CD4-positive, alpha-beta memory T cell (primary cell): ENCODE measurements at regions not wholly inside any gene's neighbourhood (a gene's known extent, or its start where the extent isn't known, plus 50 kb on each side); places are given as distances from the start of the nearest gene placed in this dataset.
"Not testable (repeated sequence)": the region's sequence is repeated elsewhere in the genome, so short reads cannot be mapped to it uniquely, and the experiment has no call there.

Experiments
- CTCF ChIA-PET: fragments of 350-600 bp; sonication (Branson Sonifier 250); formaldehyde crosslinking; loops from one replicate; lab custom pipeline; 2021; ENCODE audit warnings: inconsistent platforms; ENCODE audit not compliant: partially characterized antibody; lab: Charles Lee
- POLR2A ChIA-PET: fragments of 350-600 bp; sonication (Branson Sonifier 250); formaldehyde crosslinking; loops from one replicate; lab custom pipeline; 2021; ENCODE audit not compliant: partially characterized antibody; lab: Charles Lee
- DNase-seq, 5 donors: peaks; one replicate each; pipeline versions ENCODE4 v3.0.0 to v3.0.0-alpha.2; 2020 to 2022; ENCODE audit warnings: mixed read lengths in 1 of 5
- H3K27ac ChIP-seq: one replicate; pipeline ENCODE4 v1.7.0; 2013; ENCODE audit warnings: low read depth, low read length
- H3K27me3 ChIP-seq: 2 replicates; pipeline ENCODE4 v1.7.0; 2013; ENCODE audit warnings: mild to moderate bottlenecking, low read length, moderate library complexity; ENCODE audit not compliant: insufficient read depth
- H3K36me3 ChIP-seq: 2 replicates; pipeline ENCODE4 v1.7.0; 2013; ENCODE audit warnings: mild to moderate bottlenecking, low read length, moderate library complexity; ENCODE audit not compliant: insufficient read depth
- H3K4me1 ChIP-seq: 2 replicates; pipeline ENCODE4 v1.7.0; 2013; ENCODE audit warnings: mild to moderate bottlenecking, low read length, moderate library complexity; ENCODE audit not compliant: insufficient read depth
- H3K4me3 ChIP-seq, 2 donors: one replicate each; pipeline ENCODE4 v1.7.0; 2013; ENCODE audit warnings: low read length in 2 of 2, mild to moderate bottlenecking in 1 of 2
- H3K9me3 ChIP-seq, 2 donors: one replicate each; pipeline ENCODE4 v1.7.0; 2013; ENCODE audit warnings: low read length in 2 of 2, control low read depth in 1 of 2; ENCODE audit not compliant: control insufficient read depth in 1 of 2
- H3K27ac Mint-ChIP-seq, 7 donors: one replicate each; pipeline ENCODE4 v1.8.0; 2020 to 2021; ENCODE audit warnings: mixed read lengths in 7 of 7, mild to moderate bottlenecking in 6 of 7, inconsistent platforms in 3 of 7, moderate library complexity in 3 of 7
- H3K27me3 Mint-ChIP-seq, 2 donors: one replicate each; pipeline ENCODE4 v1.8.0; 2020 to 2021; ENCODE audit warnings: mixed read lengths in 2 of 2
- H3K36me3 Mint-ChIP-seq, 2 donors: one replicate each; pipeline ENCODE4 v1.8.0; 2020 to 2021; ENCODE audit warnings: mixed read lengths in 2 of 2, inconsistent platforms in 1 of 2, mild to moderate bottlenecking in 1 of 2
- H3K4me1 Mint-ChIP-seq, 4 donors: one replicate each; pipeline ENCODE4 v1.8.0; 2020 to 2021; ENCODE audit warnings: mixed read lengths in 4 of 4, mild to moderate bottlenecking in 1 of 4
- H3K4me3 Mint-ChIP-seq, 8 donors: one replicate each; pipeline ENCODE4 v1.8.0; 2020 to 2021; ENCODE audit warnings: mixed read lengths in 8 of 8, mild to moderate bottlenecking in 7 of 8, moderate library complexity in 6 of 8, inconsistent platforms in 3 of 8
- H3K9me3 Mint-ChIP-seq, 8 donors: one replicate each; pipeline ENCODE4 v1.8.0; 2020 to 2021; ENCODE audit warnings: mixed read lengths in 8 of 8, mild to moderate bottlenecking in 5 of 8, inconsistent platforms in 3 of 8, moderate library complexity in 1 of 8
- intact Hi-C: fragments of 100-400 bp; cut with micrococcal nuclease; formaldehyde crosslinking; loops from one replicate; pipeline ENCODE4 v1.15.1; 2023

- Mint-ChIP-seq H3K36me3 (no peaks in the 10 kb centered on the region), H3K4me1 (peaks cover 7 to 9% (median 8%) of the 10 kb centered on the region in 4 donors), H3K27me3 (peaks cover 8 to 10% of the 10 kb centered on the region in 2 donors), H3K9me3 (no peaks in the 10 kb centered on the region), H3K4me3 (no peak overlapping the region), H3K27ac (no peak overlapping the region)
- Histone ChIP-seq H3K9me3 (no peaks in the 10 kb centered on the region), H3K4me1 (peaks cover 4% of the 10 kb centered on the region), H3K27me3 (no peaks in the 10 kb centered on the region), H3K36me3 (no peaks in the 10 kb centered on the region), H3K4me3 (no peak overlapping the region), H3K27ac (no peak overlapping the region)
- intact Hi-C loops: no loop called here
- ChIA-PET POLR2A (no interaction called here), CTCF (no interaction called here)
- no peak for DNase-seq
Measured at GRCh38 chr9:117649126-117649525, 55.1 kb upstream of the TLR4 start.

GRCh38 chr9:117644932-117645636 lies 59.1 kb upstream of the TLR4 start:
- H3K27ac ChIP-seq: no peak overlapping the region
- intact Hi-C loops: no loop called here
- peak overlapping the region in 5 of 8 donors; percentile 12 to 64 (median 48) for H3K4me3 Mint-ChIP-seq
- peaks cover 4% of the 10 kb centered on the region for H3K4me1 ChIP-seq
- no peaks in the 10 kb centered on the region for H3K36me3 Mint-ChIP-seq
- peaks cover 13 to 15% of the 10 kb centered on the region in 2 donors for H3K27me3 Mint-ChIP-seq
- ChIA-PET POLR2A (no interaction called here), CTCF (interaction anchor here (1.2 kb wide), 1 partner anchor 17 kb away, joined by 3 read pairs; no protein-coding TSS in a partner anchor)
- DNase-seq: no peak
- H3K27ac Mint-ChIP-seq: peak overlapping the region in 1 of 7 donors; percentile 64
- H3K9me3 ChIP-seq: no peaks in the 10 kb centered on the region
- H3K36me3 ChIP-seq: no peaks in the 10 kb centered on the region
- H3K27me3 ChIP-seq: no peaks in the 10 kb centered on the region
- H3K4me3 ChIP-seq: no peak overlapping the region
- H3K4me1 Mint-ChIP-seq: peaks cover 7 to 9% (median 8%) of the 10 kb centered on the region in 4 donors
- H3K9me3 Mint-ChIP-seq: peaks cover 0 to 3% (median 0%) of the 10 kb centered on the region in 8 donors

GRCh38 chr9:117644133-117644931 lies 59.9 kb upstream of the TLR4 start:
- Histone ChIP-seq H3K36me3 (no peaks in the 10 kb centered on the region), H3K4me3 (no peak overlapping the region), H3K27ac (no peak overlapping the region), H3K27me3 (no peaks in the 10 kb centered on the region), H3K9me3 (no peaks in the 10 kb centered on the region), H3K4me1 (peaks cover 4% of the 10 kb centered on the region)
- peaks cover 13 to 14% of the 10 kb centered on the region in 2 donors for H3K27me3 Mint-ChIP-seq
- peak; percentile 11 to 43 (median 29) for DNase-seq
- H3K4me1 Mint-ChIP-seq: peaks cover 7 to 9% (median 8%) of the 10 kb centered on the region in 4 donors
- peak overlapping the region in 1 of 7 donors; percentile 64 for H3K27ac Mint-ChIP-seq
- CTCF ChIA-PET: interaction anchor here (1.2 kb wide), 1 partner anchor 16 kb away, joined by 3 read pairs; no protein-coding TSS in a partner anchor
- POLR2A ChIA-PET: no interaction called here
- peaks cover 0 to 3% (median 0%) of the 10 kb centered on the region in 8 donors for H3K9me3 Mint-ChIP-seq
- intact Hi-C loops: no loop called here
- peak overlapping the region in 5 of 8 donors; percentile 12 to 64 (median 48) for H3K4me3 Mint-ChIP-seq
- H3K36me3 Mint-ChIP-seq: no peaks in the 10 kb centered on the region

GRCh38 chr9:117643288-117643654 lies 60.9 kb upstream of the TLR4 start:
- no peak overlapping the region for H3K27ac Mint-ChIP-seq
- H3K36me3 Mint-ChIP-seq: no peaks in the 10 kb centered on the region
- no peak overlapping the region for H3K4me3 Mint-ChIP-seq
- intact Hi-C loops: no loop called here
- Histone ChIP-seq H3K27ac (no peak overlapping the region), H3K9me3 (no peaks in the 10 kb centered on the region), H3K4me3 (no peak overlapping the region), H3K27me3 (no peaks in the 10 kb centered on the region), H3K4me1 (peaks cover 4% of the 10 kb centered on the region), H3K36me3 (no peaks in the 10 kb centered on the region)
- H3K4me1 Mint-ChIP-seq: peaks cover 7 to 9% (median 8%) of the 10 kb centered on the region in 4 donors
- H3K9me3 Mint-ChIP-seq: peaks cover 0 to 7% (median 0%) of the 10 kb centered on the region in 8 donors
- CTCF ChIA-PET: no interaction called here
- peaks cover 13 to 14% of the 10 kb centered on the region in 2 donors for H3K27me3 Mint-ChIP-seq
- DNase-seq: no peak
- POLR2A ChIA-PET: no interaction called here

GRCh38 chr9:117642571-117643287 lies 61.5 kb upstream of the TLR4 start:
- H3K4me1 Mint-ChIP-seq, POLR2A ChIA-PET, H3K27ac Mint-ChIP-seq, H3K9me3 ChIP-seq, DNase-seq, H3K36me3 ChIP-seq, H3K4me3 Mint-ChIP-seq, H3K27ac ChIP-seq, H3K9me3 Mint-ChIP-seq, H3K36me3 Mint-ChIP-seq, H3K4me1 ChIP-seq, CTCF ChIA-PET, intact Hi-C loops, H3K27me3 ChIP-seq, H3K4me3 ChIP-seq: not testable (repeated sequence)
- peaks cover 13 to 14% of the 10 kb centered on the region in 2 donors for H3K27me3 Mint-ChIP-seq

- Mint-ChIP-seq H3K9me3 (peaks cover 0 to 5% (median 2%) of the 10 kb centered on the region in 8 donors), H3K36me3 (no peaks in the 10 kb centered on the region), H3K27ac (no peak overlapping the region), H3K27me3 (peaks cover 1 to 2% of the 10 kb centered on the region in 2 donors), H3K4me3 (no peak overlapping the region), H3K4me1 (no peaks in the 10 kb centered on the region)
- POLR2A ChIA-PET: no interaction called here
- H3K9me3 ChIP-seq: no peaks in the 10 kb centered on the region
- H3K27ac ChIP-seq: no peak overlapping the region
- CTCF ChIA-PET: interaction anchor here (0.7 kb wide), 1 partner anchor 143 kb away, joined by 4 read pairs; no protein-coding TSS in a partner anchor
- intact Hi-C loops: no loop called here
- no peaks in the 10 kb centered on the region for H3K4me1 ChIP-seq
- no peaks in the 10 kb centered on the region for H3K27me3 ChIP-seq
- H3K4me3 ChIP-seq: no peak overlapping the region
- no peaks in the 10 kb centered on the region for H3K36me3 ChIP-seq
- DNase-seq: no peak
Measured at GRCh38 chr9:117636681-117637080, 67.5 kb upstream of the TLR4 start.

- Histone ChIP-seq H3K9me3 (no peaks in the 10 kb centered on the region), H3K36me3 (no peaks in the 10 kb centered on the region), H3K27ac (no peak overlapping the region), H3K27me3 (no peaks in the 10 kb centered on the region), H3K4me1 (no peaks in the 10 kb centered on the region), H3K4me3 (no peak overlapping the region)
- intact Hi-C loops: no loop called here
- DNase-seq: no peak
- H3K4me3 Mint-ChIP-seq: no peak overlapping the region
- CTCF ChIA-PET: no interaction called here
- H3K27me3 Mint-ChIP-seq: no peaks in the 10 kb centered on the region
- POLR2A ChIA-PET: no interaction called here
- H3K27ac Mint-ChIP-seq: no peak overlapping the region
- no peaks in the 10 kb centered on the region for H3K36me3 Mint-ChIP-seq
- peaks cover 3 to 34% (median 25%) of the 10 kb centered on the region in 8 donors for H3K9me3 Mint-ChIP-seq
- H3K4me1 Mint-ChIP-seq: no peaks in the 10 kb centered on the region
Measured at GRCh38 chr9:117625154-117625553, 79.0 kb upstream of the TLR4 start.
